K562 (cell line): ENCODE measurements at regions not wholly inside any gene's neighbourhood (a gene's known extent, or its start where the extent isn't known, plus 50 kb on each side); places are given as distances from the start of the nearest gene placed in this dataset.

Experiments
- ATAC-seq: fragments of 200-7000 bp; cut with Tn5 transposase; 3 replicates; pipeline ENCODE4 v1.9.1; 2020; ENCODE audit warnings: moderate library complexity
- BruUV-seq: library from RNA; stranded (reverse); fragments of 400-500 nt; replicated peaks from 2 replicates; lab custom pipeline; 2021; lab: Mats Ljungman, UMichigan
- CTCF ChIA-PET: fragments of 300-600 bp; formaldehyde crosslinking; extraction: SDS; loops from one replicate; lab custom pipeline; 2021; ENCODE audit warnings: low intra/inter-chr PET ratio; lab: Yijun Ruan, JAX
- POLR2A ChIA-PET: fragments of 300-600, 350-650 bp; sonication (Branson Sonifier 250); formaldehyde crosslinking; extraction: SDS; loops from one replicate; lab custom pipeline; 2021; ENCODE audit warnings: antibody characterized with exemption, inconsistent platforms; lab: Yijun Ruan, JAX
- DNase-seq, 4 experiments: peaks; one replicate each; pipeline versions ENCODE4 v3.0.0 to v3.0.0-alpha.2; 2011 to 2018; ENCODE audit warnings: low spot score in 3 of 4, mixed read lengths in 3 of 4; ENCODE audit errors: extremely low read depth in 1 of 4
- FAIRE-seq: peaks from 2 replicates; lab custom pipeline; 2011; peaks lifted over from hg19 to GRCh38; lab: Jason Lieb, UNC
- H2AFZ ChIP-seq: 2 replicates; pipeline ENCODE4 v1.6.0; 2011; ENCODE audit warnings: low read depth, low read length, control low read depth, inconsistent platforms
- H3K27ac ChIP-seq: fragments of 200-600 bp; 3 replicates; pipeline ENCODE4 v1.8.0; 2011; ENCODE audit warnings: low read depth, mild to moderate bottlenecking, control low read depth, inconsistent platforms, low read length, moderate library complexity, mixed read lengths; ENCODE audit errors: extremely low read depth
- H3K27me3 ChIP-seq, 2 experiments: fragments of 300-600 bp in 1 of 2; 2 replicates in 1 of 2; 3 replicates in 1 of 2; pipeline versions ENCODE4 v1.6.0 to v1.8.0; 2011; ENCODE audit warnings: inconsistent platforms in 2 of 2, low read length in 2 of 2, mild to moderate bottlenecking in 1 of 2, mixed read lengths in 1 of 2, moderate library complexity in 1 of 2; ENCODE audit not compliant: control insufficient read depth in 2 of 2, insufficient read depth in 2 of 2
- H3K36me3 ChIP-seq: fragments of 300-600 bp; 3 replicates; pipeline ENCODE4 v1.8.0; 2011; ENCODE audit warnings: mild to moderate bottlenecking, low read length, inconsistent platforms; ENCODE audit not compliant: control insufficient read depth, insufficient read depth
- H3K4me1 ChIP-seq, 2 experiments: fragments of 200-600 bp in 1 of 2; replicated peaks in 1 of 2; 2 replicates in 1 of 2; 3 replicates in 1 of 2; pipeline versions ENCODE4 v1.5.1 to v1.8.0; 2011; ENCODE audit warnings: inconsistent platforms in 2 of 2, low read length in 2 of 2, mild to moderate bottlenecking in 1 of 2, mixed read lengths in 1 of 2, moderate library complexity in 1 of 2; ENCODE audit not compliant: control insufficient read depth in 2 of 2, insufficient read depth in 2 of 2
- H3K4me2 ChIP-seq: 2 replicates; pipeline ENCODE4 v1.6.1; 2011; ENCODE audit warnings: low read length, control low read depth, inconsistent platforms, mixed read lengths; ENCODE audit not compliant: insufficient read depth
- H3K4me3 ChIP-seq: fragments of 200-600 bp; sonication (generic), shearing (Covaris generic); 2 replicates; pipeline ENCODE4 v1.5.1; 2016; ENCODE audit warnings: control low read depth, inconsistent platforms
- H3K79me2 ChIP-seq: fragments of 200-600 bp; 3 replicates; pipeline ENCODE4 v1.8.0; 2011; ENCODE audit warnings: low read length, inconsistent platforms; ENCODE audit not compliant: control insufficient read depth, insufficient read depth
- H3K9ac ChIP-seq, 2 experiments: 2 replicates each; pipeline versions ENCODE4 v1.6.0 to v1.6.1; 2011; ENCODE audit warnings: low read depth in 2 of 2, low read length in 2 of 2, control low read depth in 1 of 2, inconsistent platforms in 1 of 2, mild to moderate bottlenecking in 1 of 2, mixed read lengths in 1 of 2; ENCODE audit not compliant: insufficient read depth in 1 of 2
- H3K9me1 ChIP-seq: one replicate; pipeline ENCODE4 v1.6.0; 2011; ENCODE audit warnings: inconsistent platforms, mild to moderate bottlenecking, low read length, moderate library complexity; ENCODE audit not compliant: control insufficient read depth, insufficient read depth
- H3K9me3 ChIP-seq: replicated peaks from 2 replicates; pipeline ENCODE4 v1.5.1; 2011; ENCODE audit warnings: low read depth, low read length, inconsistent platforms; ENCODE audit not compliant: control insufficient read depth, insufficient read depth
- H4K20me1 ChIP-seq: replicated peaks from 2 replicates; pipeline ENCODE4 v1.6.1; 2011; ENCODE audit warnings: low read length, inconsistent platforms, mixed read lengths; ENCODE audit not compliant: control insufficient read depth, insufficient read depth
- CUX1 ChIP-seq: fragments of 200-800 bp; sonication (Bioruptor generic); IDR thresholded peaks from 2 replicates; pipeline ENCODE4 v1.6.1; 2016; ENCODE audit warnings: missing genetic modification characterization, missing compliant biosample characterization
- DPF2 ChIP-seq: fragments of 450-650 bp; IDR thresholded peaks from 2 replicates; pipeline ENCODE4 v1.6.1; 2016
- HDGF ChIP-seq: fragments of 450-650 bp; IDR thresholded peaks from 2 replicates; pipeline ENCODE4 v1.6.1; 2016
- PCBP2 ChIP-seq: fragments of 200-400 bp; formaldehyde crosslinking; IDR thresholded peaks from 2 replicates; pipeline ENCODE4 v1.6.1; 2018; ENCODE audit warnings: low read length, low read depth, mild to moderate bottlenecking, moderate library complexity; ENCODE audit not compliant: poor library complexity, severe bottlenecking
- RBBP5 ChIP-seq: fragments of 200-600 bp; sonication (generic); IDR thresholded peaks from 2 replicates; pipeline ENCODE4 v1.6.1; 2012; ENCODE audit warnings: borderline replicate concordance, mild to moderate bottlenecking, low read length, control low read depth, inconsistent platforms; ENCODE audit not compliant: insufficient read depth, poor library complexity, severe bottlenecking
- TCF7L2 ChIP-seq: fragments of 150-350 bp; IDR thresholded peaks from 2 replicates; pipeline ENCODE4 v1.6.1; 2016; ENCODE audit warnings: low read depth, mild to moderate bottlenecking, low read length, moderate library complexity
- VEZF1 ChIP-seq: fragments of 200-800 bp; sonication (Bioruptor generic); IDR thresholded peaks from 2 replicates; pipeline ENCODE4 v1.6.1; 2017; ENCODE audit warnings: missing genetic modification characterization, missing compliant biosample characterization
- ZNF76 ChIP-seq: fragments of 250-450 bp; sonication (Bioruptor Pico); IDR thresholded peaks from 2 replicates; pipeline ENCODE4 v1.4.0; 2020; ENCODE audit warnings: mild to moderate bottlenecking, moderate library complexity, borderline replicate concordance
- ZNF764 ChIP-seq: fragments of 250-450 bp; sonication (Bioruptor Pico); IDR thresholded peaks from 2 replicates; pipeline ENCODE4 v1.4.0; 2020; ENCODE audit warnings: low read depth, mild to moderate bottlenecking, moderate library complexity
- WGBS: fragments of 100-300 bp; shearing (Covaris generic); methylation state at CpG from one replicate; pipeline ENCODE4 v1.1.6; 2016; ENCODE audit warnings: low coverage, mixed read lengths; ENCODE audit not compliant: insufficient coverage; ENCODE audit errors: missing lambda C conversion rate; 5-methylcytosine and 5-hydroxymethylcytosine counted together
- in situ Hi-C: fragments of 300-500 bp; cut with MboI; formaldehyde crosslinking; loops from 4 replicates; pipeline ENCODE4 v1.15.0; 2018; ENCODE audit warnings: inconsistent platforms, mixed read lengths
- intact Hi-C: fragments of 100-400 bp; cut with micrococcal nuclease; formaldehyde crosslinking; loops from 2 replicates; pipeline ENCODE4 v1.14.2; 2022

- H3K9ac ChIP-seq = no peak overlapping the region
- TF ChIP-seq CUX1 (CRISPR knock-in tag) = no peak
- TF ChIP-seq ZNF76 (CRISPR knock-in tag) = no peak
- TF ChIP-seq DPF2 = no peak
- TF ChIP-seq TCF7L2 = no peak
- TF ChIP-seq RBBP5 = no peak
- TF ChIP-seq HDGF = no peak
- no peak for TF ChIP-seq ZNF764 (CRISPR knock-in tag)
- TF ChIP-seq VEZF1 (CRISPR knock-in tag) = no peak
- TF ChIP-seq PCBP2 = no peak
- DNase-seq = no peak
- H3K4me3 ChIP-seq = no peak overlapping the region
- ChIA-PET CTCF (no interaction called here), POLR2A (no interaction called here)
- intact Hi-C loops = no loop called here
- H3K36me3 ChIP-seq = no peaks in the 10 kb centered on the region
- in situ Hi-C loops = no loop called here
- ATAC-seq = no peak
- H3K9me3 ChIP-seq = no peaks in the 10 kb centered on the region
- H3K79me2 ChIP-seq = no peaks in the 10 kb centered on the region
- no peaks in the 10 kb centered on the region for H3K4me1 ChIP-seq
- H3K4me2 ChIP-seq = no peak overlapping the region
- H2AFZ ChIP-seq = no peak overlapping the region
- no peak for FAIRE-seq
- WGBS = 0% methylated on average over 5 of the region's 5 CpGs
- BruUV-seq = no TSS peak
- no peaks in the 10 kb centered on the region for H3K27me3 ChIP-seq
- H4K20me1 ChIP-seq = no peaks in the 10 kb centered on the region
- no peaks in the 10 kb centered on the region for H3K9me1 ChIP-seq
- H3K27ac ChIP-seq = no peak overlapping the region
These were observed 1555.2 kb upstream of the FLRT2 start for GRCh38 chr14:83974647-83975163.
